Nephron progenitor cell (in vitro differentiated cells): ENCODE measurements at regions not wholly inside any gene's neighbourhood (a gene's known extent, or its start where the extent isn't known, plus 50 kb on each side); places are given as distances from the start of the nearest gene placed in this dataset.

ENCODE experiments used
- DNase-seq: peaks from one replicate; pipeline ENCODE4 v3.0.0; 2021
- H3K27ac Mint-ChIP-seq: 2 replicates; pipeline ENCODE4 v1.8.0; 2021; ENCODE audit warnings: mild to moderate bottlenecking, moderate library complexity, mixed read lengths
- H3K27me3 Mint-ChIP-seq: 2 replicates; pipeline ENCODE4 v1.8.0; 2021; ENCODE audit warnings: mild to moderate bottlenecking, low read depth, mixed read lengths; ENCODE audit not compliant: poor library complexity
- H3K36me3 Mint-ChIP-seq: 2 replicates; pipeline ENCODE4 v1.8.0; 2021; ENCODE audit warnings: low read depth, mixed read lengths
- H3K4me1 Mint-ChIP-seq: 2 replicates; pipeline ENCODE4 v1.8.0; 2021; ENCODE audit warnings: mixed read lengths
- H3K4me3 Mint-ChIP-seq: 2 replicates; pipeline ENCODE4 v1.8.0; 2021; ENCODE audit warnings: mild to moderate bottlenecking, moderate library complexity, mixed read lengths
- H3K9me3 Mint-ChIP-seq: 2 replicates; pipeline ENCODE4 v1.8.0; 2021; ENCODE audit warnings: mild to moderate bottlenecking, moderate library complexity, mixed read lengths
- CTCF ChIP-seq: fragments of 200-600 bp; sonication (generic); IDR thresholded peaks from 2 replicates; pipeline ENCODE4 v1.5.0; 2021; ENCODE audit warnings: antibody characterized with exemption

DNA sequence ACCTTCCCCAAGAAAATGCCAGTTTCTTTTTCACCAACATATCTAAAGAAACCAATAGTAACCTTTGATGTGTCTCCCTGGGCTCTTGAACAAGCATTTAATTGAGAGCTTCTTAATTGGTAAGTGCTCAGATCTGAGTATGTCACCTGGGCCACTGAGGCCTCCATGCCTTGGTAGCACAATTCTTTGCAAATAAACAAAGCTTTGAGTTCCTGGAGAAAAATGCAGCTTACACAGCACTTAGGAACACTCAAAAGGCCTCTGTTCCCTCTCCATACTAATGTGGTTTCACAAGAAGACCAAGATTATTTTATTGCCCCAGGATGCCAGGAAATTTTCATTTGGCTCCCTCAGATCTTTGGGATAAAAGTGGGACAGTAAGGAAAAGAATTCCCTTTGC, 217.6 kb upstream of the CEP162 start:
- no peak overlapping the region for H3K27ac Mint-ChIP-seq
- H3K9me3 Mint-ChIP-seq: no peaks in the 10 kb centered on the region

GRCh38 chr6:84442208-84442607, 214.8 kb upstream of the CEP162 start:
- Mint-ChIP-seq H3K9me3 (no peaks in the 10 kb centered on the region), H3K4me1 (peaks cover 30% of the 10 kb centered on the region), H3K27me3 (peaks cover 3% of the 10 kb centered on the region), H3K36me3 (no peaks in the 10 kb centered on the region), H3K4me3 (no peak overlapping the region), H3K27ac (no peak overlapping the region)
- no peak for TF ChIP-seq CTCF
- DNase-seq: no peak

More for the DNA sequence above, 217.6 kb upstream of the CEP162 start:
- Mint-ChIP-seq H3K4me3 (no peak overlapping the region), H3K27me3 (peaks cover 3% of the 10 kb centered on the region), H3K4me1 (peaks cover 57% of the 10 kb centered on the region), H3K36me3 (no peaks in the 10 kb centered on the region)
- DNase-seq: no peak
- TF ChIP-seq CTCF: no peak

DNA sequence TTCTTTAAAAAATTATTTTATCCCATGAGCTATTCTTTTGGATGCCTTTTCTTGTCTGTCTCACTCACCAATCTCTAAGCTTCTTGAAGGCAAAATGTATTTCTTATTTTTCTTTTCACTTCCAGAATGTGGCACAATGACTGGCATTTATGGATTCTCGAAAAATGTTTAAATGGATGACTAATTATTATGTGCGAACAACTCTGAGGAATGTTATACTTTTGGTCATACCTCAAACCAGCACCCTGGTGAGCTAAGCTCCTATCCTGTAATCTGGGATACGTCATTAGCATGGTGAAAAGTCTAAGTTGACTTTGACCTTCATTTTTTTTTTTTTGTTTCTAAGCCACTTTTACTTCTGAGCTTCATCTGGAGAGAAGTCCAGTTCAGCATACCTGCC, 214.0 kb upstream of the CEP162 start:
- no peak for DNase-seq
- Mint-ChIP-seq H3K4me1 (peaks cover 25% of the 10 kb centered on the region), H3K9me3 (no peaks in the 10 kb centered on the region), H3K27me3 (peaks cover 3% of the 10 kb centered on the region), H3K36me3 (no peaks in the 10 kb centered on the region), H3K27ac (no peak overlapping the region), H3K4me3 (no peak overlapping the region)
- TF ChIP-seq CTCF: no peak

DNA sequence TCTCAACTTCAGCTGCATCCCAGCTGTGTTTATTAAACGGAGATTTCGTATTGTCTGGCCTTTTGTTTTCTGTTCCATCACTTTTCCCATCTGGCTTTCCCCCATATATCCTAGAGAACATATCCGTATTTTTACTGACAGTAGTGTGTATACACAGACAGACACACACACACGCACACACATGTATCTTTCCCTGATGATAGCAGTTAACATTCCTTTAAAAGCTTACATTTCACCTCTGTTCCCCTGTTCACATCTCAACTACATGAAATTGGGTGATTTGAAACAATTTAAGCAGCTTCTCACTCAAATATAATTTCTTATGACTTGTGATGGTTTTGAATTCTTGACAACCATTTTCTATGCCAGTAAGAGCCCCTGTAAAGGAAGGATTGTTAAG, 207.1 kb upstream of the CEP162 start:
- H3K27ac Mint-ChIP-seq: no peak overlapping the region
- peaks cover 5% of the 10 kb centered on the region for H3K4me1 Mint-ChIP-seq
- peaks cover 4% of the 10 kb centered on the region for H3K9me3 Mint-ChIP-seq
- H3K4me3 Mint-ChIP-seq: no peak overlapping the region
- H3K27me3 Mint-ChIP-seq: peaks cover 13% of the 10 kb centered on the region
- H3K36me3 Mint-ChIP-seq: no peaks in the 10 kb centered on the region
- TF ChIP-seq CTCF: no peak
- no peak for DNase-seq

GRCh38 chr6:84432619-84433018, 205.2 kb upstream of the CEP162 start:
- Mint-ChIP-seq H3K9me3 (peaks cover 4% of the 10 kb centered on the region), H3K4me1 (peaks cover 8% of the 10 kb centered on the region), H3K36me3 (no peaks in the 10 kb centered on the region), H3K4me3 (no peak overlapping the region), H3K27ac (no peak overlapping the region), H3K27me3 (peaks cover 15% of the 10 kb centered on the region)
- TF ChIP-seq CTCF: no peak
- DNase-seq: no peak

DNA sequence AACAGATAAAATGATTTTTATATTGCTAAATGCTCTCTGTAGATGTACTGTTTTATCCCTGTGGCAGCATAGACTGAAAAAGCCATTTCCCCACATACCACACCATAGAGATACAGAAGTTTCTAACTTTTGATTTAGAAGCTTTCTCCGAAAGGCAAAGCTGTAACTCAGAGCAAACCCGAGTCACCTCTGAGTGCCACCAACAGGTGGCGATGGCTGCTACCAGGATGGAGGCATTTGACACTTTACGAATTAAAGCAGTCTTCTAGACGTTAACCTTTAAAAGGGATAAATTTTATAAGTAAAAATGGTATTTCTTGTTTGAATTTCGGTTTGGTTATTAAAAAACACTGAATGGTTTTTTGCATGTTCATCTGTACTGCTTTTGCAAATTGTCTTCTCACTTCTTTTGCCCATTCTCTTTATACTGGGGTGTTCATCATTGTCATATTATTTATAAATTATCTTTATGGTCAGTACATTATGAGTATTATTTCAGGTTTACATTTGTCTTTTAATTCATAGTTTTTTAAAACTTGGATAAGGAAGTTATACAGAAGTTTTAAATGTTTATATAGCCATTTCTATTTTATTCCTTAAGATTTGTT, 201.0 kb upstream of the CEP162 start:
- Mint-ChIP-seq H3K27ac (no peak overlapping the region), H3K9me3 (peaks cover 4% of the 10 kb centered on the region), H3K4me1 (peaks cover 36% of the 10 kb centered on the region), H3K4me3 (no peak overlapping the region), H3K27me3 (peaks cover 15% of the 10 kb centered on the region), H3K36me3 (no peaks in the 10 kb centered on the region)
- DNase-seq: peak; percentile 66
- peak; percentile 84 for TF ChIP-seq CTCF
